ENCODE measurements at regions not wholly inside any gene's neighbourhood (a gene's known extent, or its start where the extent isn't known, plus 50 kb on each side); places are given as distances from the start of the nearest gene placed in this dataset.

GRCh38 chr11:93952082-93952780 lies 68.9 kb upstream of the HEPHL1 start:
- TF ChIP-seq RXRA (IDR thresholded peaks at IDR 0.05; ENCODE audit: borderline replicate concordance, low read depth) (no peak), RFX5 (IDR thresholded peaks at IDR 0.05; ENCODE audit: low read length) (no peak), NFIC (IDR thresholded peaks at IDR 0.05; ENCODE audit: borderline replicate concordance) (no peak), TAF1 (IDR thresholded peaks at IDR 0.05; ENCODE audit: borderline replicate concordance, low read depth, low read length) (no peak), MXI1 (IDR thresholded peaks at IDR 0.05; ENCODE audit: low read depth, low read length) (no peak), GABPA (IDR thresholded peaks at IDR 0.05; ENCODE audit: low read depth) (no peak), RCOR1 (IDR thresholded peaks at IDR 0.05; ENCODE audit: low read length) (no peak), EP300 (IDR thresholded peaks at IDR 0.05; ENCODE audit: borderline replicate concordance in 1 of 2, low read depth in 1 of 2, low read length in 1 of 2) (no peak), EZH2phosphoT487 (IDR thresholded peaks at IDR 0.05; ENCODE audit: borderline replicate concordance, low read depth) (no peak), JUND (IDR thresholded peaks at IDR 0.05) (no peak)
- TF ChIP-seq, protein P1, sequence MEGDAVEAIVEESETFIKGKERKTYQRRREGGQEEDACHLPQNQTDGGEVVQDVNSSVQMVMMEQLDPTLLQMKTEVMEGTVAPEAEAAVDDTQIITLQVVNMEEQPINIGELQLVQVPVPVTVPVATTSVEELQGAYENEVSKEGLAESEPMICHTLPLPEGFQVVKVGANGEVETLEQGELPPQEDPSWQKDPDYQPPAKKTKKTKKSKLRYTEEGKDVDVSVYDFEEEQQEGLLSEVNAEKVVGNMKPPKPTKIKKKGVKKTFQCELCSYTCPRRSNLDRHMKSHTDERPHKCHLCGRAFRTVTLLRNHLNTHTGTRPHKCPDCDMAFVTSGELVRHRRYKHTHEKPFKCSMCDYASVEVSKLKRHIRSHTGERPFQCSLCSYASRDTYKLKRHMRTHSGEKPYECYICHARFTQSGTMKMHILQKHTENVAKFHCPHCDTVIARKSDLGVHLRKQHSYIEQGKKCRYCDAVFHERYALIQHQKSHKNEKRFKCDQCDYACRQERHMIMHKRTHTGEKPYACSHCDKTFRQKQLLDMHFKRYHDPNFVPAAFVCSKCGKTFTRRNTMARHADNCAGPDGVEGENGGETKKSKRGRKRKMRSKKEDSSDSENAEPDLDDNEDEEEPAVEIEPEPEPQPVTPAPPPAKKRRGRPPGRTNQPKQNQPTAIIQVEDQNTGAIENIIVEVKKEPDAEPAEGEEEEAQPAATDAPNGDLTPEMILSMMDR (IDR thresholded peaks at IDR 0.05), result no peak
- TF ChIP-seq, protein P2, sequence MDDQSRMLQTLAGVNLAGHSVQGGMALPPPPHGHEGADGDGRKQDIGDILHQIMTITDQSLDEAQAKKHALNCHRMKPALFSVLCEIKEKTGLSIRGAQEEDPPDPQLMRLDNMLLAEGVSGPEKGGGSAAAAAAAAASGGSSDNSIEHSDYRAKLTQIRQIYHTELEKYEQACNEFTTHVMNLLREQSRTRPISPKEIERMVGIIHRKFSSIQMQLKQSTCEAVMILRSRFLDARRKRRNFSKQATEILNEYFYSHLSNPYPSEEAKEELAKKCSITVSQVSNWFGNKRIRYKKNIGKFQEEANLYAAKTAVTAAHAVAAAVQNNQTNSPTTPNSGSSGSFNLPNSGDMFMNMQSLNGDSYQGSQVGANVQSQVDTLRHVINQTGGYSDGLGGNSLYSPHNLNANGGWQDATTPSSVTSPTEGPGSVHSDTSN (IDR thresholded peaks at IDR 0.05), result no peak
- TF ChIP-seq, protein P3, sequence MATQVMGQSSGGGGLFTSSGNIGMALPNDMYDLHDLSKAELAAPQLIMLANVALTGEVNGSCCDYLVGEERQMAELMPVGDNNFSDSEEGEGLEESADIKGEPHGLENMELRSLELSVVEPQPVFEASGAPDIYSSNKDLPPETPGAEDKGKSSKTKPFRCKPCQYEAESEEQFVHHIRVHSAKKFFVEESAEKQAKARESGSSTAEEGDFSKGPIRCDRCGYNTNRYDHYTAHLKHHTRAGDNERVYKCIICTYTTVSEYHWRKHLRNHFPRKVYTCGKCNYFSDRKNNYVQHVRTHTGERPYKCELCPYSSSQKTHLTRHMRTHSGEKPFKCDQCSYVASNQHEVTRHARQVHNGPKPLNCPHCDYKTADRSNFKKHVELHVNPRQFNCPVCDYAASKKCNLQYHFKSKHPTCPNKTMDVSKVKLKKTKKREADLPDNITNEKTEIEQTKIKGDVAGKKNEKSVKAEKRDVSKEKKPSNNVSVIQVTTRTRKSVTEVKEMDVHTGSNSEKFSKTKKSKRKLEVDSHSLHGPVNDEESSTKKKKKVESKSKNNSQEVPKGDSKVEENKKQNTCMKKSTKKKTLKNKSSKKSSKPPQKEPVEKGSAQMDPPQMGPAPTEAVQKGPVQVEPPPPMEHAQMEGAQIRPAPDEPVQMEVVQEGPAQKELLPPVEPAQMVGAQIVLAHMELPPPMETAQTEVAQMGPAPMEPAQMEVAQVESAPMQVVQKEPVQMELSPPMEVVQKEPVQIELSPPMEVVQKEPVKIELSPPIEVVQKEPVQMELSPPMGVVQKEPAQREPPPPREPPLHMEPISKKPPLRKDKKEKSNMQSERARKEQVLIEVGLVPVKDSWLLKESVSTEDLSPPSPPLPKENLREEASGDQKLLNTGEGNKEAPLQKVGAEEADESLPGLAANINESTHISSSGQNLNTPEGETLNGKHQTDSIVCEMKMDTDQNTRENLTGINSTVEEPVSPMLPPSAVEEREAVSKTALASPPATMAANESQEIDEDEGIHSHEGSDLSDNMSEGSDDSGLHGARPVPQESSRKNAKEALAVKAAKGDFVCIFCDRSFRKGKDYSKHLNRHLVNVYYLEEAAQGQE (IDR thresholded peaks at IDR 0.05; ENCODE audit: low read depth, low read length), result no peak
- TF ChIP-seq, protein P4, sequence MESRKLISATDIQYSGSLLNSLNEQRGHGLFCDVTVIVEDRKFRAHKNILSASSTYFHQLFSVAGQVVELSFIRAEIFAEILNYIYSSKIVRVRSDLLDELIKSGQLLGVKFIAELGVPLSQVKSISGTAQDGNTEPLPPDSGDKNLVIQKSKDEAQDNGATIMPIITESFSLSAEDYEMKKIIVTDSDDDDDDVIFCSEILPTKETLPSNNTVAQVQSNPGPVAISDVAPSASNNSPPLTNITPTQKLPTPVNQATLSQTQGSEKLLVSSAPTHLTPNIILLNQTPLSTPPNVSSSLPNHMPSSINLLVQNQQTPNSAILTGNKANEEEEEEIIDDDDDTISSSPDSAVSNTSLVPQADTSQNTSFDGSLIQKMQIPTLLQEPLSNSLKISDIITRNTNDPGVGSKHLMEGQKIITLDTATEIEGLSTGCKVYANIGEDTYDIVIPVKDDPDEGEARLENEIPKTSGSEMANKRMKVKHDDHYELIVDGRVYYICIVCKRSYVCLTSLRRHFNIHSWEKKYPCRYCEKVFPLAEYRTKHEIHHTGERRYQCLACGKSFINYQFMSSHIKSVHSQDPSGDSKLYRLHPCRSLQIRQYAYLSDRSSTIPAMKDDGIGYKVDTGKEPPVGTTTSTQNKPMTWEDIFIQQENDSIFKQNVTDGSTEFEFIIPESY (IDR thresholded peaks at IDR 0.05; ENCODE audit: borderline replicate concordance, low read depth), result no peak
